OCI-LY1 (cell line): ENCODE measurements at regions not wholly inside any gene's neighbourhood (a gene's known extent, or its start where the extent isn't known, plus 50 kb on each side); places are given as distances from the start of the nearest gene placed in this dataset.

Experiments
- H2AFZ ChIP-seq: fragments of 200-600 bp; sonication (generic), shearing (Covaris generic); 2 replicates; pipeline ENCODE4 v1.6.0; 2014; ENCODE audit warnings: antibody characterized with exemption, mild to moderate bottlenecking, low read length
- H3F3A ChIP-seq: fragments of 200-600 bp; sonication (generic), shearing (Covaris generic); 2 replicates; pipeline ENCODE4 v1.6.0; 2014; ENCODE audit warnings: mild to moderate bottlenecking, antibody characterized with exemption, low read length, moderate library complexity; ENCODE audit not compliant: insufficient read depth
- H3K27ac ChIP-seq: fragments of 200-600 bp; sonication (generic); 2 replicates; pipeline ENCODE4 v1.5.1; 2014; ENCODE audit warnings: low read length, mixed run types, mild to moderate bottlenecking, low read depth; ENCODE audit not compliant: poor library complexity, severe bottlenecking
- H3K27me3 ChIP-seq: fragments of 200-600 bp; sonication (generic); 2 replicates; pipeline ENCODE4 v1.6.0; 2014; ENCODE audit warnings: antibody characterized with exemption, mild to moderate bottlenecking, low read length, moderate library complexity; ENCODE audit not compliant: insufficient read depth
- H3K36me3 ChIP-seq: fragments of 200-600 bp; sonication (generic); 2 replicates; pipeline ENCODE4 v1.6.1; 2014; ENCODE audit warnings: mild to moderate bottlenecking, antibody characterized with exemption, low read length, moderate library complexity, mixed read lengths; ENCODE audit not compliant: insufficient read depth
- H3K4me1 ChIP-seq: fragments of 200-600 bp; sonication (generic); 2 replicates; pipeline ENCODE4 v1.5.1; 2014; ENCODE audit warnings: mild to moderate bottlenecking, low read length, moderate library complexity; ENCODE audit not compliant: insufficient read depth, severe bottlenecking
- H3K4me2 ChIP-seq: fragments of 200-600 bp; sonication (generic), shearing (Covaris generic); 2 replicates; pipeline ENCODE4 v1.6.1; 2014; ENCODE audit warnings: low read length
- H3K4me3 ChIP-seq: fragments of 200-600 bp; sonication (generic); 2 replicates; pipeline ENCODE4 v1.5.1; 2014; ENCODE audit warnings: low read length, low read depth, mild to moderate bottlenecking, mixed read lengths; ENCODE audit not compliant: poor library complexity, severe bottlenecking
- H3K79me2 ChIP-seq: fragments of 200-600 bp; shearing (Covaris generic); 2 replicates; pipeline ENCODE4 v1.6.1; 2016; ENCODE audit warnings: mixed run types, low read length, mixed read lengths; ENCODE audit not compliant: insufficient read depth
- H3K9ac ChIP-seq: fragments of 200-600 bp; sonication (generic), shearing (Covaris generic); 2 replicates; pipeline ENCODE4 v1.6.1; 2014; ENCODE audit warnings: mild to moderate bottlenecking, low read length, mixed read lengths
- H3K9me2 ChIP-seq: fragments of 200-600 bp; sonication (generic), shearing (Covaris generic); 2 replicates; pipeline ENCODE4 v1.6.1; 2014; ENCODE audit warnings: low read depth, mild to moderate bottlenecking, low read length, mixed read lengths
- H3K9me3 ChIP-seq: fragments of 200-600 bp; shearing (Covaris generic); 2 replicates; pipeline ENCODE4 v1.6.1; 2014; ENCODE audit warnings: low read length, mixed read lengths
- H4K20me1 ChIP-seq: fragments of 200-600 bp; sonication (generic), shearing (Covaris generic); 2 replicates; pipeline ENCODE4 v1.6.0; 2016; ENCODE audit warnings: mild to moderate bottlenecking, low read length; ENCODE audit not compliant: insufficient read depth
- EZH2 ChIP-seq: fragments of 200-600 bp; sonication (generic), shearing (Covaris generic); IDR thresholded peaks from 2 replicates; pipeline ENCODE4 v1.8.0; 2017; ENCODE audit warnings: borderline replicate concordance, mixed run types, mild to moderate bottlenecking, antibody characterized with exemption, low read length, moderate library complexity, mixed read lengths
- TF ChIP-seq, protein P1 (sequence below): fragments of 200-600 bp; sonication (generic), shearing (Covaris generic); IDR thresholded peaks from 2 replicates; pipeline ENCODE4 v1.5.1; 2017; ENCODE audit warnings: mild to moderate bottlenecking, antibody characterized with exemption, low read length, moderate library complexity, mixed read lengths

DNA sequence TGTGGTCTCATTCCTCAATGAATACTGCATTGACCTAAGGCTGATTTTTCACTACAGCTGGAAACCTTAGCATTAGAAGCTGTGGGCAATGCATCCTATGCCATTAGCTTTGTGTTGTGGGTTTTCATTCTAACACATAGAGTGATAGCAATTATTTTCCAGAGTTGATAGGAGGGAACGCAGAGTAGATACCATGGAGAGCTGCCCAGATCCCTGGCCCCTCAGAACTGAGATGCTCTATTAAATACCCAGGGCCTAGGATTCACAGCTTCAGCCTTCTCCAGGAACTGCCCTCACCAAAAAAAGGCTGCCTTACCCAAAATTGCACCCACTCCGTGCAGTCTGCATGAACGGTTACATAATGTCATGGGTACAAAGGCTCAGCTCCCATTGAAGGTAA lies 444.4 kb downstream of the SUCLA2 start:
- Histone ChIP-seq H3K9ac (no peak overlapping the region), H3K9me2 (no peaks in the 10 kb centered on the region), H3F3A (no peaks in the 10 kb centered on the region), H3K27ac (no peak overlapping the region), H3K9me3 (no peaks in the 10 kb centered on the region), H4K20me1 (no peaks in the 10 kb centered on the region), H3K79me2 (no peaks in the 10 kb centered on the region), H2AFZ (no peak overlapping the region), H3K4me3 (no peak overlapping the region), H3K4me2 (no peak overlapping the region), H3K27me3 (no peaks in the 10 kb centered on the region), H3K36me3 (no peaks in the 10 kb centered on the region), H3K4me1 (no peaks in the 10 kb centered on the region)
- TF ChIP-seq EZH2, result no peak
- TF ChIP-seq, protein P1, sequence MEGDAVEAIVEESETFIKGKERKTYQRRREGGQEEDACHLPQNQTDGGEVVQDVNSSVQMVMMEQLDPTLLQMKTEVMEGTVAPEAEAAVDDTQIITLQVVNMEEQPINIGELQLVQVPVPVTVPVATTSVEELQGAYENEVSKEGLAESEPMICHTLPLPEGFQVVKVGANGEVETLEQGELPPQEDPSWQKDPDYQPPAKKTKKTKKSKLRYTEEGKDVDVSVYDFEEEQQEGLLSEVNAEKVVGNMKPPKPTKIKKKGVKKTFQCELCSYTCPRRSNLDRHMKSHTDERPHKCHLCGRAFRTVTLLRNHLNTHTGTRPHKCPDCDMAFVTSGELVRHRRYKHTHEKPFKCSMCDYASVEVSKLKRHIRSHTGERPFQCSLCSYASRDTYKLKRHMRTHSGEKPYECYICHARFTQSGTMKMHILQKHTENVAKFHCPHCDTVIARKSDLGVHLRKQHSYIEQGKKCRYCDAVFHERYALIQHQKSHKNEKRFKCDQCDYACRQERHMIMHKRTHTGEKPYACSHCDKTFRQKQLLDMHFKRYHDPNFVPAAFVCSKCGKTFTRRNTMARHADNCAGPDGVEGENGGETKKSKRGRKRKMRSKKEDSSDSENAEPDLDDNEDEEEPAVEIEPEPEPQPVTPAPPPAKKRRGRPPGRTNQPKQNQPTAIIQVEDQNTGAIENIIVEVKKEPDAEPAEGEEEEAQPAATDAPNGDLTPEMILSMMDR, result no peak

DNA sequence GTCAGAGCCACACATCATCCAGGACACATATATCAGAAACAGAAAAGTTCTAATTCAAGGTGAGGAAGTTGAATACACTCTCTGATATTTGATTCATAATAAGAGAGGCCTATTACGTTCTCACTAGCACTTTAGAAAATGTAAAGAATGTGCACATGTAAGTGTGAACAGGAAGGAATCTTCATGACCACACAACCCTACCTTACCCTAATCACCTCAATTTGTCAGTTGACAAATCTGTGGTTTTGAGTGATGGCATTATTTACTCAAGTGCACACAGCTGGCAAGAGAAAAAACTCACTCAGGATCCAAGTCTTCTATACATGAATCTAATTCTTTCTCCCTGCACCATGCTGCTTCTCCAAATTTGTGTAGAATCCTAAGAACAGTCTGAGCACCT lies 445.8 kb downstream of the SUCLA2 start:
- H3K9ac ChIP-seq, result no peak overlapping the region
- H3K4me2 ChIP-seq, result no peak overlapping the region
- no peak overlapping the region for H3K4me3 ChIP-seq
- no peak for TF ChIP-seq EZH2
- TF ChIP-seq, protein P1, result no peak
- H2AFZ ChIP-seq, result no peak overlapping the region
- no peaks in the 10 kb centered on the region for H3K9me3 ChIP-seq
- no peaks in the 10 kb centered on the region for H3K27me3 ChIP-seq
- no peaks in the 10 kb centered on the region for H3K9me2 ChIP-seq
- H3K36me3 ChIP-seq, result no peaks in the 10 kb centered on the region
- no peaks in the 10 kb centered on the region for H3K4me1 ChIP-seq
- no peaks in the 10 kb centered on the region for H3K79me2 ChIP-seq
- no peak overlapping the region for H3K27ac ChIP-seq
- no peaks in the 10 kb centered on the region for H3F3A ChIP-seq
- H4K20me1 ChIP-seq, result no peaks in the 10 kb centered on the region

DNA sequence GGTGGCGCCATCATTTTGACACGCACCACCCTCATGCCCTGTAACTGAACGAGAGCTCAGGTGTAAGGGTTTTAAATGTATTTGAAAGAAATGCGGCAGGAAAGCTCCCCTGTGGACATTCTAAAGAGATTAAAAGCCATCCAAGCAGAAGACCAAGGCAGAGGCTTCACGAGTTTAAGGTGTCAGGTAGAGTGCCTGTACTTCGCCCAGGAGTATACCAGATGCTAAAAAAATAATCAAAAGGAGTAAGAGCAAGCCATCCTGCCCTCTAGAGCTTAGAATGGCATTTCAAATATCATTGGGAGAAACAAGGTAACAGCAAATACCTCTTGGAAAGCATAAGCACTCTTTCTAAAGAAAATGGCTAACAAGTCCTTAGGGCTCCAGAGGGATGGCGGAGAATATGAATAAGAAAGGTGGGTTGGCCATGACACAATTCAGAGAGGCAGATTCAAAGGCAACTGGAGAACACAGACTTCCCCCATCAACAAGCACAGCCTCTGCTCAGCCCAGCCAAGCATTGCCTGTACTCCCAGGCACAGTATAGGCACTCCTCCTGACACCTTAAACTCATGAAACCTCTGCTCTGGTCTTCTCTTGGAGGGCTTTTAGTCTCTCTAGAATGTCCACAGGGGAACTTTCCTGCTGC lies 447.6 kb downstream of the SUCLA2 start:
- Histone ChIP-seq H2AFZ (no peak overlapping the region), H3K9ac (no peak overlapping the region), H3K36me3 (no peaks in the 10 kb centered on the region), H3K4me1 (no peaks in the 10 kb centered on the region), H3F3A (no peaks in the 10 kb centered on the region), H3K4me3 (no peak overlapping the region), H3K27me3 (no peaks in the 10 kb centered on the region), H3K79me2 (no peaks in the 10 kb centered on the region), H4K20me1 (no peaks in the 10 kb centered on the region), H3K9me2 (no peaks in the 10 kb centered on the region), H3K27ac (no peak overlapping the region), H3K4me2 (no peak overlapping the region), H3K9me3 (no peaks in the 10 kb centered on the region)
- TF ChIP-seq, protein P1, result no peak
- TF ChIP-seq EZH2, result no peak
